ENCODE measurements at regions not wholly inside any gene's neighbourhood (a gene's known extent, or its start where the extent isn't known, plus 50 kb on each side); places are given as distances from the start of the nearest gene placed in this dataset.
"Not testable (repeated sequence)": the region's sequence is repeated elsewhere in the genome, so short reads cannot be mapped to it uniquely, and the experiment has no call there.

GRCh38 chr16:86351041-86351784 is 159.1 kb upstream of the FOXF1 start:
- Histone ChIP-seq H3K4me1 (ENCODE audit: control insufficient read depth in 1 of 2, insufficient read depth in 2 of 2, low read length in 2 of 2) (peaks cover 36 to 52% of the 10 kb centered on the region in 2 experiments), H3K9me3 (ENCODE audit: control insufficient read depth in 1 of 2, insufficient read depth in 1 of 2, low read depth in 1 of 2, low read length in 2 of 2) (no peaks in the 10 kb centered on the region), H3K4me2 (ENCODE audit: low read length) (no peak overlapping the region), H3K79me2 (ENCODE audit: insufficient read depth, low read length) (no peaks in the 10 kb centered on the region), H4K20me1 (ENCODE audit: insufficient read depth) (no peaks in the 10 kb centered on the region), H3K27ac (ENCODE audit: low read depth, low read length) (no peak overlapping the region), H3K4me3 (replicated peaks in 1 of 2; ENCODE audit: low read depth in 1 of 2, low read length in 2 of 2) (no peak overlapping the region), H3K27me3 (ENCODE audit: insufficient read depth, low read length) (no peaks in the 10 kb centered on the region), H3K9ac (ENCODE audit: low read length) (no peak overlapping the region), H3K9me2 (ENCODE audit: insufficient read depth) (no peaks in the 10 kb centered on the region), H2AFZ (ENCODE audit: low read depth, low read length, poor library complexity, severe bottlenecking) (no peak overlapping the region), H3K36me3 (ENCODE audit: control insufficient read depth in 1 of 2, insufficient read depth in 2 of 2, low read length in 2 of 2) (no peaks in the 10 kb centered on the region)
- no peak for TF ChIP-seq ZNF274 (IDR thresholded peaks at IDR 0.05; ENCODE audit: low read depth, low read length)
- no peak for TF ChIP-seq EZH2phosphoT487 (IDR thresholded peaks at IDR 0.05; ENCODE audit: borderline replicate concordance)
- TF ChIP-seq EZH2 (IDR thresholded peaks at IDR 0.05) = no peak
- no peak for TF ChIP-seq REST (IDR thresholded peaks at IDR 0.05; ENCODE audit: low read depth)
- TF ChIP-seq CEBPB (IDR thresholded peaks at IDR 0.05; ENCODE audit: low read depth) = no peak
- TF ChIP-seq CBX3 (IDR thresholded peaks at IDR 0.05; ENCODE audit: low read depth) = no peak
- TF ChIP-seq TCF7L2 (IDR thresholded peaks at IDR 0.05; ENCODE audit: borderline replicate concordance, extremely low read depth, insufficient read depth, insufficient read length) = no peak
- no peak for TF ChIP-seq ATF3 (IDR thresholded peaks at IDR 0.05)
- TF ChIP-seq SIN3A (IDR thresholded peaks at IDR 0.05; ENCODE audit: low read depth) = no peak
- no peak for TF ChIP-seq SP1 (IDR thresholded peaks at IDR 0.05; ENCODE audit: low read depth)
- no peak for TF ChIP-seq CTCF (IDR thresholded peaks at IDR 0.05 in 2 of 3, conservative IDR thresholded peaks at IDR 0.05 in 1 of 3; ENCODE audit: borderline replicate concordance in 1 of 3, insufficient read depth in 1 of 3, low read depth in 2 of 3, low read length in 2 of 3)
- no peak for TF ChIP-seq ZFX (IDR thresholded peaks at IDR 0.05)
- TF ChIP-seq YY1 (IDR thresholded peaks at IDR 0.05; ENCODE audit: extremely low read depth, insufficient replicate concordance, low read depth, low read length) = no peak
- TF ChIP-seq MAX (IDR thresholded peaks at IDR 0.05) = no peak
- TF ChIP-seq EGR1 (IDR thresholded peaks at IDR 0.05; ENCODE audit: low read depth) = no peak
- no peak for TF ChIP-seq RAD21 (IDR thresholded peaks at IDR 0.05; ENCODE audit: low read depth)
- intact Hi-C loops (cut with micrococcal nuclease) = no loop called here
- ChIA-PET POLR2A (no interaction called here), RAD21 (ENCODE audit: low non-redundant PET in 1 of 2, low total read pairs in 2 of 2, uncharacterized antibody in 2 of 2, unreplicated experiment in 2 of 2) (no interaction called here), CTCF (interaction anchor here (1.0 to 1.6 kb wide), 2 partner anchors 8 to 11 kb away, joined by 4 to 5 read pairs; no protein-coding TSS in a partner anchor)
- no peak for ATAC-seq
- DNase-seq (ENCODE audit: low read depth, low spot score) = no peak
- no TSS peak for BruUV-seq (replicated peaks)

- POLR2A ChIA-PET; H3K36me3 ChIP-seq (ENCODE audit: control insufficient read depth in 1 of 2, insufficient read depth in 2 of 2, low read length in 2 of 2); H4K20me1 ChIP-seq (ENCODE audit: insufficient read depth); H3K79me2 ChIP-seq (ENCODE audit: insufficient read depth, low read length); ATAC-seq; H3K9me3 ChIP-seq (ENCODE audit: control insufficient read depth in 1 of 2, insufficient read depth in 1 of 2, low read depth in 1 of 2, low read length in 2 of 2); H3K9me2 ChIP-seq (ENCODE audit: insufficient read depth); BruUV-seq (replicated peaks); RAD21 ChIA-PET (ENCODE audit: low non-redundant PET in 1 of 2, low total read pairs in 2 of 2, uncharacterized antibody in 2 of 2, unreplicated experiment in 2 of 2); H3K4me3 ChIP-seq (replicated peaks in 1 of 2; ENCODE audit: low read depth in 1 of 2, low read length in 2 of 2); H3K9ac ChIP-seq (ENCODE audit: low read length); intact Hi-C loops (cut with micrococcal nuclease); H3K27ac ChIP-seq (ENCODE audit: low read depth, low read length); H2AFZ ChIP-seq (ENCODE audit: low read depth, low read length, poor library complexity, severe bottlenecking); DNase-seq (ENCODE audit: low read depth, low spot score); H3K27me3 ChIP-seq (ENCODE audit: insufficient read depth, low read length); H3K4me2 ChIP-seq (ENCODE audit: low read length): not testable (repeated sequence)
- H3K4me1 ChIP-seq (ENCODE audit: control insufficient read depth in 1 of 2, insufficient read depth in 2 of 2, low read length in 2 of 2) = peaks cover 41 to 57% of the 10 kb centered on the region in 2 experiments
- CTCF ChIA-PET = interaction anchor here (1.0 to 1.6 kb wide), 2 partner anchors 9 to 11 kb away, joined by 4 to 5 read pairs; no protein-coding TSS in a partner anchor
Measured at GRCh38 chr16:86351785-86352139, 158.6 kb upstream of the FOXF1 start.
